ENCODE measurements at regions not wholly inside any gene's neighbourhood (a gene's known extent, or its start where the extent isn't known, plus 50 kb on each side); places are given as distances from the start of the nearest gene placed in this dataset.
A peak's percentile ranks its signal among the peaks of the same experiment; 100 is the strongest.

DNA sequence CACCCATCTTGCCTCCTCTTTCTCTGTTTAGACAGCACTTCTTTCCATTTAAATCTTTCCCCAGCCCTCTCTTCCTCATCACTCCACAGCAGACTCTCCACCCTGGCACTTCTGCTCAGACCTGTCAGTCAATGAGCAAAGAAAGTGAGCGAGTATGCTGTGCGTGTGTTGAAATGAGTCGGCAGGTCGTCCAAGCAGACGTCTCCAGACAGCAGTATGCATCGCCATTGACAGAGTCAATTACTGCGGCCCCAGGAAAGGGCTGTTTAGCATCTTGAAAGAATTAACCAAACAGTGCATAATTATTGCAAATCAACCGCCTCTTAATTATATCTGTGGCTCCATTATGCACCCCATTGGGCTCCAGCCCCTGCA, 54.8 kb upstream of the KCNG1 start:
- Histone ChIP-seq H3K9me3 (ENCODE audit: control insufficient read depth, low read length) (no peaks in the 10 kb centered on the region), H3K9ac (ENCODE audit: extremely low read depth, low read length, poor library complexity, severe bottlenecking) (no peak overlapping the region), H3K27me3 (ENCODE audit: control insufficient read depth, insufficient read depth, low read length, poor library complexity, severe bottlenecking) (no peaks in the 10 kb centered on the region), H3K4me1 (ENCODE audit: control insufficient read depth, insufficient read depth, low read length) (peaks cover 10% of the 10 kb centered on the region), H3K27ac (ENCODE audit: low read depth, low read length) (peak overlapping the region; percentile 65), H3K4me3 (ENCODE audit: low read length) (no peak overlapping the region), H3K36me3 (ENCODE audit: control insufficient read depth, insufficient read depth, low read length) (no peaks in the 10 kb centered on the region)
- H3K36me3 Mint-ChIP-seq (ENCODE audit: low read depth), result no peaks in the 10 kb centered on the region
- peaks cover 4% of the 10 kb centered on the region for H3K9me3 Mint-ChIP-seq
- TF ChIP-seq, protein P1, sequence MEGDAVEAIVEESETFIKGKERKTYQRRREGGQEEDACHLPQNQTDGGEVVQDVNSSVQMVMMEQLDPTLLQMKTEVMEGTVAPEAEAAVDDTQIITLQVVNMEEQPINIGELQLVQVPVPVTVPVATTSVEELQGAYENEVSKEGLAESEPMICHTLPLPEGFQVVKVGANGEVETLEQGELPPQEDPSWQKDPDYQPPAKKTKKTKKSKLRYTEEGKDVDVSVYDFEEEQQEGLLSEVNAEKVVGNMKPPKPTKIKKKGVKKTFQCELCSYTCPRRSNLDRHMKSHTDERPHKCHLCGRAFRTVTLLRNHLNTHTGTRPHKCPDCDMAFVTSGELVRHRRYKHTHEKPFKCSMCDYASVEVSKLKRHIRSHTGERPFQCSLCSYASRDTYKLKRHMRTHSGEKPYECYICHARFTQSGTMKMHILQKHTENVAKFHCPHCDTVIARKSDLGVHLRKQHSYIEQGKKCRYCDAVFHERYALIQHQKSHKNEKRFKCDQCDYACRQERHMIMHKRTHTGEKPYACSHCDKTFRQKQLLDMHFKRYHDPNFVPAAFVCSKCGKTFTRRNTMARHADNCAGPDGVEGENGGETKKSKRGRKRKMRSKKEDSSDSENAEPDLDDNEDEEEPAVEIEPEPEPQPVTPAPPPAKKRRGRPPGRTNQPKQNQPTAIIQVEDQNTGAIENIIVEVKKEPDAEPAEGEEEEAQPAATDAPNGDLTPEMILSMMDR (conservative IDR thresholded peaks at IDR 0.05), result no peak
- H3K4me3 Mint-ChIP-seq, result no peak overlapping the region
- peaks cover 45% of the 10 kb centered on the region for H3K4me1 Mint-ChIP-seq
- 79 to 87% methylated on average over 7 to 8 of the region's 8 CpGs for WGBS, 2 experiments (ENCODE audit: insufficient coverage in 1 of 2, insufficient read length in 1 of 2)
- no peak overlapping the region for H3K27ac Mint-ChIP-seq
- DNase-seq, result peak; percentile 55
- no peaks in the 10 kb centered on the region for H3K27me3 Mint-ChIP-seq (ENCODE audit: insufficient read depth)

DNA sequence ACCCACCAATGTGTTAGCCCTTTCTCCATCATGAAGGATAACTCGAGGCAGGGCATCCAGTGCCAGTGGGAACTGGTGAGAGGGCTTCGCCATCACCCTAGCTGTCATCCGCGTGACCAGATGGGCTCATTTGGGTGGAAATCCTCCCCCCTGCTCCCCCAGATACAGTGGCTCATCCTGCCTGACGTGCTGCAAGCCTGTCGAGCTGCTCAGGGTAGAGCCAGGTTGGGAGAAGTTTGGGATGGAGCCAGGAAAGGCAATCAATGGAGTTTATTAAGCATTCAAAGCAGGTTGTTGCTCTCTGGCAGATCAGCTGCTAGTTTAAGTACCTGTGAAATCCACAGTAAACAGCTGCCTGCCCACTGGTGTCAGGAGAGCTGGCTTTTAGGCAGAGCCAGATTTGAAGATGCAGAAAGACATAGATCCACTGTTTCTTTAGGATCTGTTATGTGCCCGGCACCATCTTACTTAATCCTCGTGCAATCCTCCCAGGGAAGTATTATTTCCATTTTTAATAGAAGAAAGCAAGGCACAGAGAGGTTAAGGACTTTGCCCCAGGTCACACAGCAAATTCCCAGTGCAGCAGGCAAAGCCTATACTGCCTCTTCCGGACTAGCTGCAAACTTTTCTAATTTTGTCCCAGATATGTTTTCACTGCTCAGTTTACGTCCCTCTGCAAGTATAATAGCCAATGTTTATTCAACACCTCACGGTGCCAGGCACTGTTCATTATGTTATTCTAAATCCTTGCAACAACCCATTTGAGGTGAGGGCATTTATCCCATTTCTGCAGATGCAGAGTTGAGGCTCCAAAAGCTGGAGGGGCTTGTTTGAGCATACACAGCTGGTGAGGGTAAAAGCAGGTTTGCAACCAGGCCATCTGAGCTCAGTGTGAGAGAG, 54.1 kb upstream of the KCNG1 start:
- Mint-ChIP-seq H3K4me1 (peaks cover 39% of the 10 kb centered on the region), H3K27me3 (ENCODE audit: insufficient read depth) (no peaks in the 10 kb centered on the region), H3K27ac (no peak overlapping the region), H3K36me3 (ENCODE audit: low read depth) (no peaks in the 10 kb centered on the region), H3K4me3 (no peak overlapping the region), H3K9me3 (peaks cover 4% of the 10 kb centered on the region)
- TF ChIP-seq, protein P1 (conservative IDR thresholded peaks at IDR 0.05), result no peak
- H3K4me3 ChIP-seq (ENCODE audit: low read length), result no peak overlapping the region
- DNase-seq, result peak; percentile 43
- H3K9ac ChIP-seq (ENCODE audit: extremely low read depth, low read length, poor library complexity, severe bottlenecking), result no peak overlapping the region
- no peaks in the 10 kb centered on the region for H3K27me3 ChIP-seq (ENCODE audit: control insufficient read depth, insufficient read depth, low read length, poor library complexity, severe bottlenecking)
- no peaks in the 10 kb centered on the region for H3K36me3 ChIP-seq (ENCODE audit: control insufficient read depth, insufficient read depth, low read length)
- WGBS, 2 experiments (ENCODE audit: insufficient coverage in 1 of 2, insufficient read length in 1 of 2), result 92 to 96% methylated on average over 8 to 11 of the region's 11 CpGs
- H3K27ac ChIP-seq (ENCODE audit: low read depth, low read length), result peak overlapping the region; percentile 65
- no peaks in the 10 kb centered on the region for H3K9me3 ChIP-seq (ENCODE audit: control insufficient read depth, low read length)
- H3K4me1 ChIP-seq (ENCODE audit: control insufficient read depth, insufficient read depth, low read length), result peaks cover 10% of the 10 kb centered on the region

DNA sequence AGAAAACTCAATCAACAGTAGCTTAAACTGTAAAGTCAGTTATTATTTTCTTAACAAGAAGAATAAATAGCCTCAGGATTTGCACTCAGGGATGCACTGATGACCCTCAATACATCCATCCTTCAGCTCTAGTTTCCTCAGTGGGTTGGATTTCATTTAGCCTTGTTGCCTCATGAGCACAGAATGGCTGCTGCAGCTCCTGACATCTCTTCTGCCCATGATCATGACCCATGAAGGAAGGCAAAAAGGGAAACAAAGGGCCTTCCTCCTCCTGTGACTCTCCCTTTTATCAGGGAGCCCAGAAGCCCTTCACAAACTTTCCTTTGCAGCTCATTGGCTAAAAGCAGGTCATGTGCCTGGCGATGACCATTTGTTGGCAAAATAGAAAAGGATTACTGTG, 51.2 kb upstream of the KCNG1 start:
- Mint-ChIP-seq H3K27ac (no peak overlapping the region), H3K4me3 (no peak overlapping the region), H3K27me3 (ENCODE audit: insufficient read depth) (no peaks in the 10 kb centered on the region), H3K9me3 (peaks cover 4% of the 10 kb centered on the region), H3K4me1 (peaks cover 33% of the 10 kb centered on the region), H3K36me3 (ENCODE audit: low read depth) (no peaks in the 10 kb centered on the region)
- H3K9me3 ChIP-seq (ENCODE audit: control insufficient read depth, low read length), result no peaks in the 10 kb centered on the region
- no peaks in the 10 kb centered on the region for H3K36me3 ChIP-seq (ENCODE audit: control insufficient read depth, insufficient read depth, low read length)
- TF ChIP-seq, protein P1 (conservative IDR thresholded peaks at IDR 0.05), result no peak
- DNase-seq, result peak; percentile 7
- 92% methylated on average over 1 of the region's 1 CpG; no CpG with 5 or more reads in 1 of the 2 experiments for WGBS, 2 experiments (ENCODE audit: insufficient coverage in 1 of 2, insufficient read length in 1 of 2)
- H3K4me1 ChIP-seq (ENCODE audit: control insufficient read depth, insufficient read depth, low read length), result peaks cover 5% of the 10 kb centered on the region
- H3K4me3 ChIP-seq (ENCODE audit: low read length), result no peak overlapping the region
- H3K27ac ChIP-seq (ENCODE audit: low read depth, low read length), result no peak overlapping the region
- H3K27me3 ChIP-seq (ENCODE audit: control insufficient read depth, insufficient read depth, low read length, poor library complexity, severe bottlenecking), result no peaks in the 10 kb centered on the region
- H3K9ac ChIP-seq (ENCODE audit: extremely low read depth, low read length, poor library complexity, severe bottlenecking), result no peak overlapping the region

Data from endodermal cell (in vitro differentiated cells).